GM12892 (cell line): ENCODE measurements at regions not wholly inside any gene's neighbourhood (a gene's known extent, or its start where the extent isn't known, plus 50 kb on each side); places are given as distances from the start of the nearest gene placed in this dataset.

Experiments used
- POLR2A ChIP-seq: IDR thresholded peaks from 2 replicates; pipeline ENCODE4 v1.6.1; 2011; ENCODE audit warnings: low read depth, low read length, control low read depth
- POLR2AphosphoS5 ChIP-seq: IDR thresholded peaks from 2 replicates; pipeline ENCODE4 v1.6.1; 2011; ENCODE audit warnings: low read depth, low read length, control low read depth
- TAF1 ChIP-seq: IDR thresholded peaks from 2 replicates; pipeline ENCODE4 v1.6.1; 2011; ENCODE audit warnings: low read depth, mild to moderate bottlenecking, control low read depth, low read length, borderline replicate concordance

DNA sequence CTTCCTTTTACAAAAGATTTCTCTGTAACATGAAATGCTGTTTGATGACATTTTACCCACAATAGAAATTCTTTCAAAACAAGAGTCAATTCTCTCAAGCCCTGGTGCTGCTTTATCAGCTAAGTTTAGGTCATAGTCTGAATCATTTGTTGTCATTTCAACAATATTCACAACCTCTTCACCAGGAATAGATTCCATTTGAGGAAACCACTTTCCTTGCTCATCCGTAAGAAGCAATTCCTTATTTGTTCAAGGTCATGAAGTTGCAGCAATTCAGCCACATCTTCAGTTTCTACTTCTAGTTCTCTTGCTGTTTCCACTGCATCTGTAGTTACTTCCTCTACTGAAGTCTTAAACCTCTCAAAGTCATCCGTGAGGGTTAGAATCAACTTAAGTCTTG, 315.3 kb downstream of the TYW1 start:
- TF ChIP-seq TAF1 (no peak), POLR2AphosphoS5 (no peak), POLR2A (no peak)
